SW480 (cell line): ENCODE measurements at regions not wholly inside any gene's neighbourhood (a gene's known extent, or its start where the extent isn't known, plus 50 kb on each side); places are given as distances from the start of the nearest gene placed in this dataset.
"Not testable (repeated sequence)": the region's sequence is repeated elsewhere in the genome, so short reads cannot be mapped to it uniquely, and the experiment has no call there.

Experiments
- DNase-seq: peaks from one replicate; pipeline ENCODE4 v3.0.0-alpha.2; 2016; ENCODE audit warnings: low spot score

DNA sequence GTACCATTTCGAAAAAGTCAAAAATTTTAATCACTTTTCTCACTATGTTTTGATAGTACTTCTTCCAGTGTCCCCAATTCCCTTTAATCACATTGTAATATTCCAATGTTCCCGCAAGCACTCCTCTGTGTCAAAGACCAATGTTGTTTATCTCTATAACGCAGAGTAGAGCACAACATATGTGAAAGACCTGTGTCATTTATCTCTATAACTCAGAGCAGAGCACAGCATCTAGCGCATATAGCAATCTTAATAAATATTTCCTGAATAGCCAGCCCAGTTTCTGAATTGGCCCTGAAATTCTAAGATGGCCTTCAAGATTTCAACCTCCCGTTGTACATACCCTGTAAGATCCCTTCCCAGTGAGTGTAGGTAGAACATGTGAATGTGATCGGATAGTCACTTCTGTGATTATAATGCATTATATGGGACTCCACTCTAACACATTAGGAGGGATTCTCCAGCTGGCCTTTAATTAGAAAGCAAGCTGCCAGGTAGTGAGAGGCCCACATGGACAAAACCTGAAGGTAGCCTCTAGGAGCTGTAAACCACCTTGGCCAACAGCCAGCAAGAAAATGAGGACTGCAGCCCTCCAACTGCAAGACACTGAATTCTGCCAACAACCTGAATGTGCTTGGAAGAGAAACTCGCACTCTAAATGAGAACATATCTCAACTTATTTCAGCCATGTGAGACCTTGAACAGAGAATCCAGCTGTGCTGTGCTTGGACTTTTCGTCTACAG lies 238.8 kb upstream of the SYT10 start:
- DNase-seq = no peak

DNA sequence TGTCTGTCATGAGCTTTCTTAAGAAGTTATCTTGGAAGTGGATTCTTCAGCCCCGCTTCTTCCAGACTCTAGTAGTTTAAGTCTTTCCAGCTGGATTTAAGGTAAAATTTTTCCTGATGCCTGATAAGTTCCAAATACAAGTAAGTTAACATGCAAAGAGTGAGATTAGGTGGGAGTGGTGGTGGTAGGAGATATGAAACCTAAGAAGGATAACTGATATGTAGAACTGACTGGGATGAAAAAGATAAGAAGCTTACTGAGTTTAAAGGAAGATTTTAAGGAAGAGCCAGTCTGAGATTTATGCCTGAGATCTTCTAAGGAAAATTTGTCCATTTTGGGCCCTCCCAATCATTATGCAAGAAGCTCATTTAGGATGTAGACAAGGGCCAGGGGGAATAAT lies 250.9 kb upstream of the SYT10 start:
- DNase-seq = no peak

DNA sequence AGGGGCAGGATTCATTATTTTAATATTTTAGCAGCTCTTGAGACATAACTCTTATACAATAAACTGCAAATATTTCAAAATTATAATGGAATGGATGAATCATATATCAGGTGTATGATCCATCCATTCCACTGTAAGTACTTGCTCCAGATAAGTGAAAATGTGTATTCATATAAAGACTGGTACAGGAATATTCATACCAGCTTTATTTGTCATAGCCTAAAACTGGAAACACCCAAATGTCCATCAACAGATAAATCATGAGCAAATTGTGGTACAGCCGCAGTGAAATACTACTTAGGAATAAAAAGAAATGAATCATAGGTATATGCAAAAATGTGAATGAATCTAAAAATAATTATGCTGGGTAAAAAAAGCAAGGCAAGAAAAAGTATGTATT lies 263.6 kb upstream of the SYT10 start:
- DNase-seq = no peak

DNA sequence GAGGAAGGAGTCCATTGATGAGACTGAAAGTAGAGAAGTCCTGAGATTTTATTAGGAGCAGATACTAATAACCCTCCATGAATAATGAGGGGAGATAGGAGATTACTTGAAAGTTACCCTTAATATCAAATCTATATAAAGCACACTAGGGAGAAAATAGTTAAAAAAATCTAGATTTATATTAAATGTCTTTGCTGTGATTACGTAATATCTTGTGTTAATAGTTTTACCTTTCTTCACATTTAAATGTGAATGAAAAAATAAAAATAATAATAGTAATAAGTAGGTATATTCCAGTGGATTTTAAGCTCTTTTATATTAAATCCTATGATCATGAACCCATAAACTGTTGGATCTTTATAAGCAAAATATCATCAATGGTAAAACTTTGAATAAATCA lies 267.3 kb upstream of the SYT10 start:
- DNase-seq = no peak

DNA sequence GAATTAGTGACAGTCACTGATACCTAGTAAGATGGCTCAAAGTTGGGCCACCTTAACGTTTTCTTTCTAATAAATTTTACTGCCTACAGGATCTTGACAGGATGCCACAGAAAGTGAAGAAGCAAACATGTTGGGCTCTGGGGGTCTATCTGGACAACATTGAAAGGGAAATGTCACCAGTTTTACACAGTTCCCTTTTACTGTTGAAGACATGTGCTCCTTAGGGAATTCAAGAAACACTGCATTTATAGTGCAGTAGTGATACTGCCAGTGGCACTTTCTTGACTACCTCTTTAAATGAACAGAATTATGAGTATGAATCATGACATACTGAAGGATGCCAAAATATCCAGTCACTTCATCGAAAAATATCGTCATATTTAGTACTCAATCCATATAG lies 269.3 kb upstream of the SYT10 start:
- DNase-seq = no peak

DNA sequence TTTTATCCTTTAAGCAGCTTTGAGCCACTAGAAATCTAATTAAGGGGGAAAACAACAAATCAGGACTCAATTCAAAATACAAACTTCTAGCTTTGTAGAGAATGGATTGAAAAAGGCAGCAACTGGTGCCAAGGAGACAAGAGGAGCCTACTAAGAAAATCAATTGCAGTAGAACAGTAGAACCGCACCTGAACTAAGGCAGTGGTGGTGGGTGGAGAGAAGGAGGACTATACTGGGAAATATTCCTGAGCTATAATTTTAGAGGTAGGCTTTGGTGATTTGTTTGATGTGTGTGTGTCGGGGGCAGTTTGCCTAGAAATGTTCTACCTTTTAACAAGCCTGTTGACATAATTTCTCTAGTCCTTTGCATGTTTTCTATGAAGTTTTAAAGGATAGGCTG lies 270.9 kb upstream of the SYT10 start:
- no peak for DNase-seq

DNA sequence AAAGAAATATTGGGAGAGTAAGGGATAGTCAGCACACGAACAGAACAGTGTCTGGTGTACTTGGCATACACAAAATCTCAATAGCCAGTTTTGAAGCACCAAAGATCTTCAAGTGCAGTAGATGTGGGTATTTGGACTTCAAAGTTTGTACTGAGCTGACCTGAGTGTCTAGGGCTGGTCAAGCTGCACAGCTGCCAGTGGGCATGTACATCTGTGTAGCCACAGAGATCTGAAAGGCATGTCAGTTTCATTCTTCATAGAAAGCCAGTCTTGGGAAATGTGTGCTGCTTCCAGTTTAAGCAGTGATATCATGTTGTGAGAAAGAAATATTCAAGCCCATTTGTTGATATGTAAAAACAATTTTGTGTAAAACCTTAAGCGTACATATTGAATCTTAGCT lies 279.0 kb upstream of the SYT10 start:
- no peak for DNase-seq

DNA sequence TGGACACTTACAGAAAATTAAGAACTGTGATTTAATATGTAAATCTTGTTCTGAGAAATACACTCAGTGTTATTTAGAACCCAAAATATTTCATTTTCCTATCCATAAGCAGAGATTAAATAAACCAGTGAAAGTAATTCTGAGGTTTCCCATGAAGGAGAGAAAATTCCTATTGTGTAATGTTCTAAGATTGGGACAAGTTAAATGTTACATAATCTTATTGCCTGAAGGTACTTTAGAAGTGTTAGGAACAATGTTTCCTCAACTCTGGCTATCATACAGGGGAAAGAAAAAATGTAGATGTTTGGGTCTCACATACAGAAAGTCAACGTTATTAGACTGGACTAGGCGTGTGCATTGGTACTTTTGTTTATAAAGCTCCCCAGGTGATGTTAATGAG lies 281.9 kb upstream of the SYT10 start:
- DNase-seq = no peak

DNA sequence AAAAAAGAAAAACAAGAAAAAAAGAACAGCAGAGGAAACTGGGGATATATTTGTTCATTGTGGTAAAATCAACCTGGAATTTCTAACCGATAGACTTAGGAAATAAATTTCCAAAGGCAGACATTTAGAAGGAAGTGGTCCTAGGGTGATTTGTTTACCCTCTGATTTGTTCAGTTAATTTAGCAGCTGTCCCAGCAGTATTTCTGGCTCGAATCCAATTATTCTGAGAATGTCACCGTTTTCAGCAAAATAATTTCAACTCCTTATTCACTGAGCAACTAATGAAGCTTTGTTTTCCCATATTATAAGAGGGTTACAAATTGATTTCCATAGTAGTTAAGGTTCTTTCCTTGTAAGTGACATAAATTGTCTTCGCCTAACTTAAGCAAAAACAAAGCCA lies 285.2 kb upstream of the SYT10 start:
- DNase-seq = no peak

DNA sequence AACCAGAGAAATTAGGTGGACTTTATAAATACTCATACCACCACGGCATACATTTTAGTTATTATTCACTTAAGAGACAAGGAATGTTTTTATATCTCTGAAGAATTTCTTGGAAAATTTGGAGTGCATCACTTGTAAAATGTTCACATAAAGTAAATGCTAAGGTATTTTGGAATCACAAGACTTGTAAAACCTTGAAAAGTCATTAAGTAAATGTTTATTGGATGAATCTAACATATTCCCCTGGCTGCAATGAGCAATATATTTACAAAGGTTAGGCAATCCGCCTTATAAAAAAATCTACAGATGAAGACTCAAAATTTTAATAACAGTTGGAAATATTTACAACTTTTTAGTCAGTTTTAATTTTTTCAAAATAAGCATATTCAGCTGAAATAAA lies 287.4 kb upstream of the ALG10 start:
- DNase-seq = no peak

DNA sequence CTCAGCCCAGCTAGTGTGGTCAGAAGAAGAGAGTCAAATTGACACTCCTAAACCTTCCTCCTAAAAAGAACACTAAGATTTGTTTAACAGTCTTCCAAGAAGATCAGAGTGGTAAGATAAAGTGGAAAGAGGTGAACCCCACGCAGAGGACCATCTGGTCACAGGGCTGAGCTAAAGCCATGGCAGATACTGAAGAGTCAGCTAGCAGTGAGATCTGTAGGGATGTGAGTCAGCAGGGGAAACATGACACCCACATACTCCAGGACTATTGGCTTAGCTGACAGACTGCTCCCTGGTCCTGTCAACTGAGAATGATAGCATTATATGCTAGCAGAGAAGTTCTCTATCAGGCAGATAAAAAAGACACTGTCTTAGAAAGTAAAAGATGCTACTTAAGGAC lies 269.4 kb upstream of the ALG10 start:
- peak; percentile 29 for DNase-seq

DNA sequence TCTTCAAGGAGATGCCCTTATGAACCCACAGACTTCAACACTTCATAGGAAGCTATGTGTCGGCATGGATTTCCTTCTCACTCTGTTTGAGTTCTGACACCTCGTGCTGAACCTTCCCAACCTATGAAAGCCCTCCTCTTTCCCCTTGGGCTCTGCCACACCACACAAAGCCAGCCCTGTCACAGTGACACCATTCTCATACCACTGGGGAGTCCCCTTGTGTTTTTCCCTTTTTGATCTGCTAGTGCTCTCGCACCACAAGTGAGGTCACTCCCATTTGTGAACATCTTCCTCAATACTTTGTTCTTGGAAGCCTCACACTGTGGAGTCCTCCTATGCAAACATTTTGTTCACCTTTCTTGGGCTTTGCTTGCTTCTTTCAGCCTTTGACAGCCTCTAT lies 264.6 kb upstream of the ALG10 start:
- DNase-seq = no peak

DNA sequence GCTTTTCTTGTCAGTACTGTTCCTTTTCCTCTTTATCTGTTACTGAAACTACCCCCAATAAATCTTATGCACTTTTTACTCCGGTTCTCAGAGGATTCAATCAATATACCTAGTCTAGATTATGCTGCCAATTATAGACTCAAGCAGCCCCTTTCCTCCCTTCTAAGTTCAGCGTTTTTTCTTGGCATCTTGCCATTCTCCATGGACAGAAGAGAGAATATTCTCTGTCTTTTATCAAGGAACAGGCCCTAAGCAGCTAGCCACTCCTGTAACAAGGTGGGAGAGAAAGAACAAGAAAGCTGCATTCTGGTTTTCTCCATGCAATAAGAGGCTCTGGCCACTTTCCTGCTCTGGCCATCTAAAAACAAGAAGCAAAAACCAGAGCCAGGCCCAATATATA lies 263.0 kb upstream of the ALG10 start:
- DNase-seq = no peak

DNA sequence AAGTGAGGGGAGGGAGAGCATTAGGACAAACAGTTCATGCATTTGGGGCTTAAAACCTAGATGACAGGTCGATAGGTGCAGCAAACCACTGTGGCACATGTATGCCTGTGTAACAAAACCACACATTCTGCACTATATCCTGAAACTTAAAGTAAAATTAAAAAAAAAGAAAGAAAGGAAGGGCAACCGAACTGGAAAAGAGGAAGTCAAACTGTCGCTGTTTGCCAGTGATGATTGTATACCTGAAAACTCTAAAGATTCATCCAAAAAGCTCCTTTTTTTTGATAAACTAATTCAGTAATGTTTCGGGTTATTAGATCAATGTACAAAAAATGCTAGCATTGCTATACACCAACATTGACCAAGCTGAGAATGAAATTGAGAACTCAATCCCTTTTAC lies 259.0 kb upstream of the ALG10 start:
- no peak for DNase-seq

DNA sequence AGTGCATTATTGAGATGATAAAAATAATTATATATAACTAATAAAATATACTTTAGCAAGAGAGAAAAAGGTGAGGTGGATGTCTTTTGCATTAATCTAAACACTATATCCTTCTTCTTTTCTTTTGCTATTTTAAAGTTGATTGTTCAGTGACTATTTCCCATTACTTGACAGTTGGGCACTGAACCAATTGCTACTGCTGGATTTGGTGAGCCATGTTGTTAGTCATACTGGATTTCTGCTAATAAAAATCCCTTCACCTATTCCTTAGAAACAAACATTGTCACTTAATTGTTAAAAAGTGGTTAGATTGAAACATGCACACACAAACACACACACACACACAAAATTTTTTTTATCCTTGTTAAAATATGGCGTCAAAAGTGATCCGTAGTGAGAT lies 251.6 kb upstream of the ALG10 start:
- no peak for DNase-seq

DNA sequence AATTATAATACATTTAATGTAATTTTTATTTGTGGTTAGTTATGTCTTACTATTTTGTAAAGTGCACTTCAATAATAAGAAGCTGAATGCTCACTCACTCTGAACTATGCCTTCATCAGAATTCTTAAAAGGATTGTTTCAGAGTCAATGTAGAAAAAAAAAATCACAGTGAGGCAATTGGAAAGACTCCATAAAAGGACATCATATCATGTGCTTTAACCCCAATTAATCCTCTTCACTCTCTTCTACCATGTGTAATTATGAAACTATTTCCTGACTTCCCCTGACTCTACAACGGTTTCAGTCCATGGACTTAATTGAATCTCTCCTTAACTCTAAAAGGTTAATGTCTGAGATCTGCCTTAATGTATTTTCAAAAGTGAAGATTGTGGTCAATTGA lies 250.4 kb upstream of the ALG10 start:
- no peak for DNase-seq

DNA sequence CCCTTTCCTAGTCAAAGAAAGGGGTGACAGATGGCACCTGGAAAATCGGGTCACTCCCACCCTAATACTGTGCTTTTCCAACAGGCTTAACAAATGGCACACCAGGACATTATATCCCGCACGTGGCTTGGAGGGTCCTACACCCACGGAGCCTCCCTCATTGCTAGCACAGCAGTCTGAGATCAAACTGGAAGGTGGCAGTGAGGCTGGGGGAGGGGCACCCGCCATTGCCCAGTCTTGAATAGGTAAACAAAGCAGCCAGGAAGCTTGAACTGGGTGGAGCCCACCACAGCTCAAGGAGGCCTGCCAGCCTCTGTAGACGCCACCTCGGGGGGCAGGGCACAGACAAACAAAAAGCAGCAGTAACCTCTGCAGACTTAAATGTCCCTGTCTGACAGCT lies 249.2 kb upstream of the ALG10 start:
- not testable (repeated sequence) for DNase-seq

DNA sequence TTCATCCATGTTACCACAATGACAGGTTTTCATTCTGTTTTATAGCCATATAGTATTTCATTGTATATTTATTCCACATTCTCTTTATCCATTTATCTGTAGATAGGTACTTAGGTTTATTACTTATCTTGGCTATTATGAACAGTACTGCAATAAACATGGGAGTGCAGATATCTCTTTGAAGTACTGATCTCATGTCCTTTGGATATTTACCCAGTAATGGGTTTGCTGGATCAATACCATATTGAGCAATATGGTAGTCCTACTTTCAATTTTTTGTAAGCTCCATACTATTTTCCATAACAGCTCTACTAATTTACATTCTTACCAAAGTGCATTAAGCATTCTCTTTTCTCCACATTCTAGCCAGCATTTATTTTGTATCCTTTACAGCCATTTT lies 235.8 kb upstream of the ALG10 start:
- no peak for DNase-seq

DNA sequence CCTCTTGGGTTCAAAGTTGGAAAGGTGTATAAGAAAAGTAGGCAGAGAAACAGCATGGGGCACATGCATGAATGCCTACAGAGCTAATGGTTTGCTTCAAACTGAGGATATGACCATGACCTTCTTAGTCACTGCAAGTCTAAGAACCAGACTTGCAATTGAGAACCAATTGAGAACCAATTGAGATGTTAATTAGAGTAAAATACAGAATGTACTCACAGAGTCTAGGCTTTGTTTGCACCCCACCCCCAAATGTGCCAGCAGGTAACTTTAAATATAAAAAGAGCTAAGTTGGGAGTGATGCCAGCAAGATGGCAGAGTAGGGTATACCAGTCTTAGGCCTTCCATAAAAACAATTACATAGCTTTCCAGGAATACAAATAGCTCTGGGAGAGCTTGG lies 227.3 kb upstream of the ALG10 start:
- DNase-seq = no peak

DNA sequence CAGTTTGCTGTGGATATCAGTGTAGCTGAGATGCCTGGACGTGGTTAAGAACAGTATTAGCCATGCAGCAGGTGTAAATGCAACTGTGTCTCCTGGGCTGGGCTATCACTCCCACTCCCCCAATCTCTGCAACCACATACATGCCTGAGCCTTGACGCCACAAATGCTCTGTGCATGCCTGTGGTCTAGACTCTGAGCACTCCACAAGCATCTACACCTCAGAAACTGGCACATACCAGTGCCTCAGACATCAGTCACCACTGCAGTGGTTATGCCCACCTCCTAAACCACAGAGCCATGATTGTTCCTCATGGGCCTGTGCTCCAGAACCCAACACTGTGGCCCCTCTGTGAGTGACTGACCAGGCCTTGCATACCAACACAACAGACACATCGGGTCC lies 226.8 kb upstream of the ALG10 start:
- peak; percentile 96 for DNase-seq

DNA sequence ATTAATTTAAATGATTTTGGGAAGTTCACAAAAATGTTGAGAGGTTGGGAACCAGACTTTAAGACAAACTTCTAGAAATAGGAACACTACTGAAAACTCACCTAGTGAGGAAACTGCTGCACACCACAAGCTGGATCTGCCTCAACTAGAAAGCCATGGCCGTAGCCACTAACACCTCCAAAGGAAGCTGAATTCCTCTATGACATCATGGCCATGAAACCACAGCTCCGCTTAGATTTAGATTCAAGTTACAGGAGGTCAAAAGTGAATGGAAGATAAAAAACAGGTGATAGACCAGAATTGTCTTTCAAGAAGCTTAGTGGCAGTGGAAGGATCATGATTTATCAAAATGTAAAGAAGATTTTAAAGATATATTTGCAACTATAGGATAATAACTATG lies 208.8 kb upstream of the ALG10 start:
- no peak for DNase-seq

DNA sequence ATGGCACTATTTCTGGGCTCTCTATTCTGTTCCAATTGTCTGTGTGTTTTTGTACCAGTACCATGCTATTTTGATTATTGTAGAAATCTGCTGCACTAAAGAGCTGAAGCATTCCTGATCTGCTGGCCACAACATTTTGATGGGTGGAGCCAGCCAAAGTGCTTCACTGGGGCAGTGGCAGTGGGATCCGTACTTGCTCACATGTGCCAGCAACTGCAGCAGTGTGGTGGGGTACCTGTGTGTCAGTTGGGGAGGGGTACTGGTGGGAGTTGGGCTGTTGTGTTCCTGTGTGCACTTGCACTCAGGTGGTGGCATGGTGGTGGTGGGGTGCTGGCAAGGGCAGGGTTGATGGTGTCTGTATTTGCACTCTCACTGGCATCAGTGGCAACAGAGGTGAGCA lies 204.6 kb upstream of the ALG10 start:
- no peak for DNase-seq

DNA sequence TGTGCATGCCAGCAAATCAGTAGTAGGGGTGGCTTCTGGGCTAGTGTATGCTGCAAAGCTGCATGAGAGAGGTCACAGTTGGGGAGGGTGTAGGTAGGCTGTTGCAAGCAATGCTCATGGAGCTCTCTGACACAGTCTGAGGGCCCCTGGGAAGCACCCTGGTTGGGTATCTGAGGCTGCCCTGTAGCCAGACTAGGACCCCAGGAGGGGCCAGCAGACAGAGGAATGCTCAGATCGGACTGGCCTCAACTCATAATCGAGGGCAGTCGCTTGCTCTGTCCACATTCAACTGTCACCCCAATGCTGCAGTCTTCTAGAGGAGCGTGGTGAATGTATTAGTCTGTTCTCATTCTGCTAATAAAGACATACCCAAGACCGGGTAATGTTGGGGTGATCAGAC lies 204.0 kb upstream of the ALG10 start:
- no peak for DNase-seq

DNA sequence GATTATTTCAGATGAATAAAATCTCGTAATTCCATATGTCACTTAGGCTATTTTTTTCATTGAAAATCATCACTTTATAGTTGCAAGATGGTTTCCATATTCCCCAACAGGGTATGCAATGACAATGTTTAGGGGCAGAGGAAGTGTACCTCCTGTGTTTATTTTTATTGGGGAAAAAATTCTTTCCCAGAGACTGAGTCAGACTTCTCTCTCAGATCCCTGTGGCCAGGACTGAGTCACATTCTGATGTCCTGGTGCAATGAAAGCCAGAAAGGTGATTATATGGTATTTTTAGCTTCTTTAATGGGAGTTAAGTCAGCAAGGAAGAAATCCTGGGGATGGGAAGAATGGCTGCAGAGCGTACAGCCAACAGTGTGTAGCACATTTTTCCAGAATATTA lies 196.9 kb upstream of the ALG10 start:
- no peak for DNase-seq
